SK-N-SH treated with all-trans-retinoic acid at 6 μM for 48 hours (cell line): ENCODE measurements at regions not wholly inside any gene's neighbourhood (a gene's known extent, or its start where the extent isn't known, plus 50 kb on each side); places are given as distances from the start of the nearest gene placed in this dataset.

Source experiments
- ATAC-seq: fragments of 200-7000 bp; cut with Tn5 transposase; 3 replicates; pipeline ENCODE4 v1.9.1; 2020; ENCODE audit warnings: mild to moderate bottlenecking, moderate library complexity
- ARNTL ChIP-seq: fragments of 450-650 bp; formaldehyde crosslinking; IDR thresholded peaks from 2 replicates; pipeline ENCODE4 v1.5.0; 2020; ENCODE audit warnings: low read depth, mild to moderate bottlenecking, moderate library complexity, borderline replicate concordance
- BACH2 ChIP-seq: fragments of 250-450 bp; sonication (Bioruptor Pico); IDR thresholded peaks from 2 replicates; pipeline ENCODE4 v1.9.0; 2021; ENCODE audit warnings: mild to moderate bottlenecking, borderline replicate concordance
- CREB5 ChIP-seq: fragments of 250-450 bp; sonication (Bioruptor Pico); IDR thresholded peaks from 2 replicates; pipeline ENCODE4 v1.5.1; 2020; ENCODE audit warnings: low read depth, mild to moderate bottlenecking, moderate library complexity
- CSDC2 ChIP-seq: fragments of 250-450 bp; sonication (Bioruptor Pico); IDR thresholded peaks from 2 replicates; pipeline ENCODE4 v1.5.0; 2020; ENCODE audit warnings: mild to moderate bottlenecking, moderate library complexity
- CSRNP3 ChIP-seq: fragments of 250-450 bp; sonication (Bioruptor Pico); IDR thresholded peaks from 2 replicates; pipeline ENCODE4 v1.5.1; 2021; ENCODE audit warnings: mild to moderate bottlenecking, moderate library complexity
- ESRRG ChIP-seq: fragments of 250-450 bp; sonication (Bioruptor Pico); IDR thresholded peaks from 2 replicates; pipeline ENCODE4 v1.6.1; 2021; ENCODE audit warnings: mild to moderate bottlenecking
- GLIS3 ChIP-seq: fragments of 250-450 bp; sonication (Bioruptor Pico); IDR thresholded peaks from 2 replicates; pipeline ENCODE4 v1.5.0; 2020; ENCODE audit warnings: mild to moderate bottlenecking, moderate library complexity
- ISL1 ChIP-seq: fragments of 250-450 bp; sonication (Bioruptor Pico); IDR thresholded peaks from 2 replicates; pipeline ENCODE4 v2.1.2; 2022; ENCODE audit warnings: mild to moderate bottlenecking, moderate library complexity
- OSR1 ChIP-seq: fragments of 250-450 bp; sonication (Bioruptor Pico); IDR thresholded peaks from 2 replicates; pipeline ENCODE4 v1.8.0; 2022; ENCODE audit warnings: moderate library complexity, mild to moderate bottlenecking, inconsistent platforms
- PATZ1 ChIP-seq: fragments of 250-450 bp; sonication (Bioruptor Pico); IDR thresholded peaks from 2 replicates; pipeline ENCODE4 v1.8.0; 2020; ENCODE audit warnings: mild to moderate bottlenecking, moderate library complexity, borderline replicate concordance
- POU6F1 ChIP-seq: fragments of 250-450 bp; sonication (Bioruptor Pico); IDR thresholded peaks from 2 replicates; pipeline ENCODE4 v1.8.0; 2021; ENCODE audit warnings: low read depth, mild to moderate bottlenecking, moderate library complexity, borderline replicate concordance
- PPARA ChIP-seq: fragments of 250-450 bp; sonication (Bioruptor Pico); IDR thresholded peaks from 2 replicates; pipeline ENCODE4 v1.5.0; 2020; ENCODE audit warnings: mild to moderate bottlenecking, borderline replicate concordance
- RARB ChIP-seq: fragments of 250-450 bp; sonication (Bioruptor Pico); IDR thresholded peaks from 2 replicates; pipeline ENCODE4 v1.8.0; 2021; ENCODE audit warnings: mild to moderate bottlenecking, moderate library complexity
- SNAI2 ChIP-seq: fragments of 250-450 bp; sonication (Bioruptor Pico); IDR thresholded peaks from 2 replicates; pipeline ENCODE4 v1.5.0; 2020; ENCODE audit warnings: mild to moderate bottlenecking, moderate library complexity
- TCF4 ChIP-seq: fragments of 250-450 bp; sonication (Bioruptor Pico); IDR thresholded peaks from 2 replicates; pipeline ENCODE4 v1.8.0; 2021; ENCODE audit warnings: mild to moderate bottlenecking, moderate library complexity, borderline replicate concordance
- TOX ChIP-seq: fragments of 250-450 bp; sonication (Bioruptor Pico); IDR thresholded peaks from 2 replicates; pipeline ENCODE4 v1.8.0; 2021; ENCODE audit warnings: mild to moderate bottlenecking, moderate library complexity, borderline replicate concordance
- TSHZ2 ChIP-seq: fragments of 250-450 bp; sonication (Bioruptor Pico); IDR thresholded peaks from 2 replicates; pipeline ENCODE4 v1.5.0; 2020; ENCODE audit warnings: mild to moderate bottlenecking, moderate library complexity
- ZC3H10 ChIP-seq: fragments of 250-450 bp; sonication (Bioruptor Pico); IDR thresholded peaks from 2 replicates; pipeline ENCODE4 v1.5.1; 2021; ENCODE audit warnings: mild to moderate bottlenecking, moderate library complexity
- ZFP3 ChIP-seq: fragments of 250-450 bp; sonication (Bioruptor Pico); IDR thresholded peaks from 2 replicates; pipeline ENCODE4 v1.5.0; 2020; ENCODE audit warnings: mild to moderate bottlenecking, moderate library complexity
- ZFP30 ChIP-seq: fragments of 450-650 bp; formaldehyde crosslinking; IDR thresholded peaks from 2 replicates; pipeline ENCODE4 v1.5.0; 2022; ENCODE audit warnings: mild to moderate bottlenecking, moderate library complexity
- ZNF565 ChIP-seq: fragments of 450-650 bp; formaldehyde crosslinking; conservative IDR thresholded peaks from 2 replicates; pipeline ENCODE4 v1.5.0; 2020; ENCODE audit warnings: low read depth, mild to moderate bottlenecking, moderate library complexity
- ZNF70 ChIP-seq: fragments of 450-650 bp; formaldehyde crosslinking; IDR thresholded peaks from 2 replicates; pipeline ENCODE4 v1.5.0; 2020; ENCODE audit warnings: mild to moderate bottlenecking, moderate library complexity
- ZNF8 ChIP-seq: fragments of 450-650 bp; formaldehyde crosslinking; IDR thresholded peaks from 2 replicates; pipeline ENCODE4 v1.5.0; 2020; ENCODE audit warnings: mild to moderate bottlenecking, moderate library complexity

GRCh38 chr9:88799541-88800328 lies 191.5 kb upstream of the S1PR3 start:
- no peak for TF ChIP-seq CSRNP3 (CRISPR knock-in tag)
- no peak for TF ChIP-seq CSDC2 (CRISPR knock-in tag)
- no peak for TF ChIP-seq ZNF70 (CRISPR knock-in tag)
- TF ChIP-seq PATZ1 (CRISPR knock-in tag) = no peak
- no peak for TF ChIP-seq RARB
- TF ChIP-seq ZNF8 (CRISPR knock-in tag) = no peak
- TF ChIP-seq TSHZ2 = no peak
- no peak for TF ChIP-seq PPARA (CRISPR knock-in tag)
- no peak for TF ChIP-seq ZNF565 (CRISPR knock-in tag)
- no peak for TF ChIP-seq ZFP3 (CRISPR knock-in tag)
- no peak for TF ChIP-seq ZC3H10
- no peak for ATAC-seq

- no peak for TF ChIP-seq ESRRG (CRISPR knock-in tag)
- no peak for TF ChIP-seq ZFP30 (CRISPR knock-in tag)
- no peak for TF ChIP-seq OSR1 (CRISPR knock-in tag)
- no peak for TF ChIP-seq ZC3H10
- no peak for TF ChIP-seq ISL1
- no peak for TF ChIP-seq ZNF8 (CRISPR knock-in tag)
- TF ChIP-seq GLIS3 = no peak
- no peak for TF ChIP-seq ARNTL
- TF ChIP-seq BACH2 (CRISPR knock-in tag) = no peak
- no peak for TF ChIP-seq ZFP3 (CRISPR knock-in tag)
- no peak for TF ChIP-seq CSRNP3 (CRISPR knock-in tag)
- TF ChIP-seq TOX (CRISPR knock-in tag) = no peak
- TF ChIP-seq ZNF565 (CRISPR knock-in tag) = no peak
- no peak for ATAC-seq
These were observed 191.0 kb upstream of the S1PR3 start for GRCh38 chr9:88800329-88800682.

GRCh38 chr9:88801214-88801796 lies 190.0 kb upstream of the S1PR3 start:
- no peak for ATAC-seq
- TF ChIP-seq ZC3H10 (no peak), PPARA (CRISPR knock-in tag) (no peak), ZFP30 (CRISPR knock-in tag) (no peak), ZFP3 (CRISPR knock-in tag) (no peak), SNAI2 (CRISPR knock-in tag) (no peak), TSHZ2 (no peak), TCF4 (CRISPR knock-in tag) (no peak), ISL1 (no peak), ARNTL (no peak), ZNF8 (CRISPR knock-in tag) (no peak), OSR1 (CRISPR knock-in tag) (no peak), POU6F1 (CRISPR knock-in tag) (no peak), BACH2 (CRISPR knock-in tag) (no peak), ZNF70 (CRISPR knock-in tag) (no peak), CREB5 (CRISPR knock-in tag) (no peak)
